ENCODE measurements at regions not wholly inside any gene's neighbourhood (a gene's known extent, or its start where the extent isn't known, plus 50 kb on each side); places are given as distances from the start of the nearest gene placed in this dataset.

GRCh38 chr14:61847861-61848260 lies 85.6 kb downstream of the SNAPC1 start:
- peaks cover 13% of the 10 kb centered on the region for H3K27me3 ChIP-seq (ENCODE audit: insufficient read depth, low read length)
- H3K9me3 ChIP-seq (ENCODE audit: low read depth, low read length), result peaks cover 12% of the 10 kb centered on the region
- H3K4me1 ChIP-seq (ENCODE audit: insufficient read depth, low read length), result no peaks in the 10 kb centered on the region
- H3K4me3 ChIP-seq (ENCODE audit: low read length), result no peak overlapping the region

- Histone ChIP-seq H3K4me3 (ENCODE audit: low read length) (no peak overlapping the region), H3K9me3 (ENCODE audit: low read depth, low read length) (no peaks in the 10 kb centered on the region), H3K27me3 (ENCODE audit: insufficient read depth, low read length) (peaks cover 23% of the 10 kb centered on the region), H3K4me1 (ENCODE audit: insufficient read depth, low read length) (no peaks in the 10 kb centered on the region)
Measured at GRCh38 chr14:61854898-61855297, 92.7 kb downstream of the SNAPC1 start.

GRCh38 chr14:61860294-61860918 lies 98.2 kb downstream of the SNAPC1 start:
- peaks cover 14% of the 10 kb centered on the region for H3K27me3 ChIP-seq (ENCODE audit: insufficient read depth, low read length)
- no peaks in the 10 kb centered on the region for H3K9me3 ChIP-seq (ENCODE audit: low read depth, low read length)
- no peak overlapping the region for H3K4me3 ChIP-seq (ENCODE audit: low read length)
- H3K4me1 ChIP-seq (ENCODE audit: insufficient read depth, low read length), result no peaks in the 10 kb centered on the region

DNA sequence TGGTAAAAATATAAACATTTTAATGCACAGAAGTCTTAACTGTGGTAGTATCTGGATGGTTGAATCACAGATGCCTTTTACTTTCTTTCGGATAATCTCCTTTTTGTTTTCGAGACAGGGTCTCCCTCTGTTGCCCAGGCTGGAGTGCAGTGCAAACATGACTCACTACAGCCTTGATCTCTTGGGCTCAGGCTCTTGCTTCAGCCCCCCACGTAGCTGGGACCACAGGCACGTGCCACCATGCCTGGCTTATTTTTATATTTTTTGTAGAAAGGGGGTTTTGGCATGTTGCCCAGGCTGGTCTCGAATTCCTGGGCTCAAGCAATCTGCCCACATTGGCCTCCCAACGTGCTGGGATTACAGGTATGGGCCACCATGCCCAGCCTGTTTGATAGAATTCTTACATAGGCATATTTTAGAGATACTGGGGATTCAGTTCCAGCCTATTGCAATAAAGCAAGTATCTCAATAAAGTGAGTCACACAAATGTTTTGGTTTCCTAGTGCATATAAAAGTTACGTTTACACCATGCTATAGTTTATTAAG lies 99.2 kb downstream of the SNAPC1 start:
- no peaks in the 10 kb centered on the region for H3K4me1 ChIP-seq (ENCODE audit: insufficient read depth, low read length)
- no peak overlapping the region for H3K4me3 ChIP-seq (ENCODE audit: low read length)

DNA sequence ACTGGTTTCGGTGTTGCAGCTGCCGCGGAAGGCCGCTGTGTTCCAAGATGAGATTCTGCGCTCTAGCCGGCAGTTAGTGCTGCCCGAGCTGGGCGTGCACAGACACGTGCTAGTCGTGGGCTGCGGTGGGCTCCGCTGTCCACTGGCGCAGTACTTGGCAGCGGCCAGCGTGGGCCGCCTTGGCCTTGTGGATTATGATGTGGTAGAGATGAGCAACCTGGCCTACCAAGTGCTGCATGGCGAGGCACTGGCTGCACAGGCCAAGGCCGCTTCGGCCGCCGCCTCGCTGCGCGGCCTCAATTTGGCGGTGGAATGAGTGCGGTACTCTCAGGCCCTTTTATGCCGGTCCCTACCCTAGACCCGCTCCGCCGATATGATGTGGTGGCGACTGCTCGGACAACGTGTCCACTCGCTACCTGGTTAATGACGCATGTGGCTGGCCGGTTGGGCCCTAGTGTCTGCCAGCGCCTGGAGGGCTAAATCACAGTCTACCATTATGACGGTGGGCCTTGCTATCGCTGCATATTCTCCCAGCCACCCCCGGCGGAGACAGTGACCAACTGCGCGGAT lies 102.2 kb downstream of the SNAPC1 start:
- Histone ChIP-seq H3K9me3 (ENCODE audit: low read depth, low read length) (no peaks in the 10 kb centered on the region), H3K4me1 (ENCODE audit: insufficient read depth, low read length) (no peaks in the 10 kb centered on the region), H3K4me3 (ENCODE audit: low read length) (no peak overlapping the region), H3K27me3 (ENCODE audit: insufficient read depth, low read length) (no peaks in the 10 kb centered on the region)

More for the DNA sequence above, 99.2 kb downstream of the SNAPC1 start:
- peaks cover 10% of the 10 kb centered on the region for H3K27me3 ChIP-seq (ENCODE audit: insufficient read depth, low read length)
- H3K9me3 ChIP-seq (ENCODE audit: low read depth, low read length), result no peaks in the 10 kb centered on the region

DNA sequence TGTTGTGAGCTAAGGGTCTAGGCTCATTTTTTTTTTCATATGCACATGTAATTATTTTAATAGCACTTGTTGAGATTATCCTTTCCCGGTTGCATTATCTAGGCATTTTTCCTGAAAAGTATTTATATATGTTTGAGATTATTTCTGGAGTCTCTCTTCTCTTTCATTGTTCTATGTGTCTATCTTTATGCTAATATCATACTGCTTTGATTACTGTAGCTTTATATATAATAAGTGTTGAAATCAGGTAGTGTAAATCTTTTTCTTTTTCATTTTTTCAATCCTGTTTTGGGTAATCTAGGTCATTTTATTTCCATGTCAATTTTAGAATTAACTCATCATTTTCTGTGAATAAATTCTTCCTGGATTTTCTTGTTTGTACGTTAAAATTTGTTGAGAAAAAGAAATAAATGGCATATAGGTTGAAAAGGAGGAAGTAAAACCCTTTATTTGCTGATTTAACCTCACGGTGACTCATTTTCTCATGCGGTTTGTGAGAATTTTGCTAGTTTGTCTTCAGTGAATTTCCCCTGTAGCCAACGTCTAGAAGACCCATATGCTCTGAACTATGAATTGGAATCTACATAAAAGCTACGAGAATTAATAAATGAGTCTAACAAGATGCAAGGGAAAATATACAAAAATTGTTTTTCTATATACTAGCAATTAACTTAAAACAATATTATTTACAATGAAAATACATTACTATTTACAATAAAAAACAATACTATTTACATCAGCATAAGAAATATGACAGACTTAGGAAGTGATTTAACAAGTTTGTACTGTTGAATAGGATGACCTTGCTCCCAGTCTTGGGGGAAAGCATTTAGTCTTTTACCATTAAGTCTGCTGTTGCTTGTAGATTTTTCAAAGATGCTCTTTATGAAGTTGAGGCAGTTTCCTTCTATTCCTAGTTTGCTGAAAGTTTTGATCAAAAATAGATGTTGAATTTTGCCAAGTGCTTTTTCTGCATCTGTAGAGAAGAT lies 105.0 kb downstream of the SNAPC1 start:
- no peak overlapping the region for H3K4me3 ChIP-seq (ENCODE audit: low read length)
- no peaks in the 10 kb centered on the region for H3K27me3 ChIP-seq (ENCODE audit: insufficient read depth, low read length)
- H3K4me1 ChIP-seq (ENCODE audit: insufficient read depth, low read length), result no peaks in the 10 kb centered on the region
- peaks cover 9% of the 10 kb centered on the region for H3K9me3 ChIP-seq (ENCODE audit: low read depth, low read length)

- H3K9me3 ChIP-seq (ENCODE audit: low read depth, low read length), result peaks cover 9% of the 10 kb centered on the region
Measured at GRCh38 chr14:61868846-61869245, 106.6 kb downstream of the SNAPC1 start.

DNA sequence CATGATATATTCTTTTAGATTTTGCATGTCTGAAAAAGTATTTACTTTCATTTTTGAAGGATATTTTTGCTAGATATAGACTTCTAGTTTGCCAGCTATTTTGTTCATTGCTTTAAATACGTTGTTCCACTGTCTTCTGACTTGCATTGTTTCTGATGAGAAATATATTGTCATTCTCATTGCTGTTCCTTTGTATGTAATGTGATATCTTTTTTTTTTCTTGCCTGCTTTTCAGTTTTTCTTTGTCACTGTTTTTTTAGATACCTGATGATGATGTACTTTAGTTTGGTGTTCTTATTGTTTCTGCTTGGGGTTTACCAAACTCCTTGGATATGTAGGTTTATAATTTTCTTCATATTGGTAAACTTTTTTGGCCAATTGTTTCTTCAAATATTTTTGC lies 107.9 kb downstream of the SNAPC1 start:
- H3K4me1 ChIP-seq (ENCODE audit: insufficient read depth, low read length), result no peaks in the 10 kb centered on the region
- H3K27me3 ChIP-seq (ENCODE audit: insufficient read depth, low read length), result no peaks in the 10 kb centered on the region
- peaks cover 9% of the 10 kb centered on the region for H3K9me3 ChIP-seq (ENCODE audit: low read depth, low read length)
- no peak overlapping the region for H3K4me3 ChIP-seq (ENCODE audit: low read length)

More at GRCh38 chr14:61868846-61869245, 106.6 kb downstream of the SNAPC1 start:
- Histone ChIP-seq H3K27me3 (ENCODE audit: insufficient read depth, low read length) (no peaks in the 10 kb centered on the region), H3K4me1 (ENCODE audit: insufficient read depth, low read length) (no peaks in the 10 kb centered on the region), H3K4me3 (ENCODE audit: low read length) (no peak overlapping the region)

GRCh38 chr14:61872452-61872851 lies 110.2 kb downstream of the SNAPC1 start:
- no peaks in the 10 kb centered on the region for H3K4me1 ChIP-seq (ENCODE audit: insufficient read depth, low read length)
- no peak overlapping the region for H3K4me3 ChIP-seq (ENCODE audit: low read length)
- peaks cover 9% of the 10 kb centered on the region for H3K9me3 ChIP-seq (ENCODE audit: low read depth, low read length)
- H3K27me3 ChIP-seq (ENCODE audit: insufficient read depth, low read length), result peaks cover 18% of the 10 kb centered on the region

GRCh38 chr14:61875483-61875882 lies 113.3 kb downstream of the SNAPC1 start:
- Histone ChIP-seq H3K4me1 (ENCODE audit: insufficient read depth, low read length) (no peaks in the 10 kb centered on the region), H3K27me3 (ENCODE audit: insufficient read depth, low read length) (peaks cover 25% of the 10 kb centered on the region), H3K9me3 (ENCODE audit: low read depth, low read length) (peaks cover 5% of the 10 kb centered on the region), H3K4me3 (ENCODE audit: low read length) (no peak overlapping the region)

DNA sequence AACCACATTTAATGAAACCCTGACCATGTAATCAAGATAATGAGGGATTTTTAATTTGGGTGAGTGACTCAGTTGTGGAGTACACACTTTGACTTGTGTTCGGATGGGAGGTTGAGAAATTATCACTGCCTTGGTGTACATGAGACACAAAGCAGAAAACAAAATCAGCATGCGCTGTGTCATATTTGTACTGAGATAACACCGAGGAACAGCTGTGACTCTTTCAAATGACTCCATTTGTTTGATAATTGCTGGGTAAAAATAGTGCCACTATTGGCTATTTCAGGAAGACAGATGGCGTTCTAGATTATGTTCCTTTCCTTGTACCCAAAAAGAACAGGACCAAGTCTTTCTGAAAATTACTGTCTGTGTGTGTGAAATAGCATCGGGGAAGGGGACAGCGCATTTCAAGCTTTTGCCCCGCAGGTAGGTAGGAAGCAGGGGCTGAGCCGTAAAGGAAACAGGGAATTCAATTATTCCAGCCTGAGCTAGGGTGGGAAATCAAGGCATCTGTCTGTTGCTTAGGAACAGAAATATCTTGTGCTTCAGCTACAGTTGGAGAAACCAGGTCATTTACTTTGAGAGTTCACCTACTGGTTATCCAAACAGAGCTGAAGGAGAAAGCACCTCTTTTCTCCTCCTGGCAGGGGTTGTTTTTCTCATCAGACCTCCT lies 114.3 kb downstream of the SNAPC1 start:
- Histone ChIP-seq H3K27me3 (ENCODE audit: insufficient read depth, low read length) (peaks cover 25% of the 10 kb centered on the region), H3K4me1 (ENCODE audit: insufficient read depth, low read length) (no peaks in the 10 kb centered on the region), H3K4me3 (ENCODE audit: low read length) (no peak overlapping the region), H3K9me3 (ENCODE audit: low read depth, low read length) (no peaks in the 10 kb centered on the region)

GRCh38 chr14:61877035-61877390 lies 114.8 kb downstream of the SNAPC1 start:
- no peaks in the 10 kb centered on the region for H3K4me1 ChIP-seq (ENCODE audit: insufficient read depth, low read length)
- H3K9me3 ChIP-seq (ENCODE audit: low read depth, low read length), result no peaks in the 10 kb centered on the region
- H3K27me3 ChIP-seq (ENCODE audit: insufficient read depth, low read length), result peaks cover 25% of the 10 kb centered on the region
- H3K4me3 ChIP-seq (ENCODE audit: low read length), result no peak overlapping the region

GRCh38 chr14:61877768-61878167 lies 115.5 kb downstream of the SNAPC1 start:
- Histone ChIP-seq H3K27me3 (ENCODE audit: insufficient read depth, low read length) (peaks cover 25% of the 10 kb centered on the region), H3K4me3 (ENCODE audit: low read length) (no peak overlapping the region), H3K9me3 (ENCODE audit: low read depth, low read length) (no peaks in the 10 kb centered on the region), H3K4me1 (ENCODE audit: insufficient read depth, low read length) (no peaks in the 10 kb centered on the region)

- no peaks in the 10 kb centered on the region for H3K9me3 ChIP-seq (ENCODE audit: low read depth, low read length)
- H3K4me1 ChIP-seq (ENCODE audit: insufficient read depth, low read length), result no peaks in the 10 kb centered on the region
- peaks cover 25% of the 10 kb centered on the region for H3K27me3 ChIP-seq (ENCODE audit: insufficient read depth, low read length)
- H3K4me3 ChIP-seq (ENCODE audit: low read length), result no peak overlapping the region
Measured at GRCh38 chr14:61878931-61879330, 116.7 kb downstream of the SNAPC1 start.

- H3K27me3 ChIP-seq (ENCODE audit: insufficient read depth, low read length), result peaks cover 17% of the 10 kb centered on the region
- no peaks in the 10 kb centered on the region for H3K4me1 ChIP-seq (ENCODE audit: insufficient read depth, low read length)
- H3K4me3 ChIP-seq (ENCODE audit: low read length), result no peak overlapping the region
- H3K9me3 ChIP-seq (ENCODE audit: low read depth, low read length), result no peaks in the 10 kb centered on the region
Measured at GRCh38 chr14:61881046-61881445, 118.8 kb downstream of the SNAPC1 start.
